ENCODE measurements at regions not wholly inside any gene's neighbourhood (a gene's known extent, or its start where the extent isn't known, plus 50 kb on each side); places are given as distances from the start of the nearest gene placed in this dataset.

DNA sequence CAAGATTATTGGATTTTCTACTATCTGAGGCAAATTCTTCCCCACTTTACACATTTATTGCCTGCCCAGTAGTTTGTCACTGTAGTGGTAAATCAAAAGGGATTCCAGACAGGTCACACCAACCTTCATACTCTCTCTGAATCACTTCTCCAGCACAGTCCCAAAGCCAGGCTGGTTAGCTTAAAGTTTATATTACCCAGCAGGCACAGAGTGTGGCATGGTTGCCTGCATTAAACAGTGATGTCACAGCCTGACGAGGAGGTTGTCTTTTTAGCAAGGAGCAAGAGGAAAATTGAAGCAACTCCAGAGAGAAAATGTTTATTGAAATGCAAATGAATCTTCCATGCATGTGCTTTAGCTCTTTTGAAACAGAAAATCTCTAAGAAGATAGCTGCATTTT, 375.5 kb upstream of the CELF2 start:
- TF ChIP-seq, protein P1, sequence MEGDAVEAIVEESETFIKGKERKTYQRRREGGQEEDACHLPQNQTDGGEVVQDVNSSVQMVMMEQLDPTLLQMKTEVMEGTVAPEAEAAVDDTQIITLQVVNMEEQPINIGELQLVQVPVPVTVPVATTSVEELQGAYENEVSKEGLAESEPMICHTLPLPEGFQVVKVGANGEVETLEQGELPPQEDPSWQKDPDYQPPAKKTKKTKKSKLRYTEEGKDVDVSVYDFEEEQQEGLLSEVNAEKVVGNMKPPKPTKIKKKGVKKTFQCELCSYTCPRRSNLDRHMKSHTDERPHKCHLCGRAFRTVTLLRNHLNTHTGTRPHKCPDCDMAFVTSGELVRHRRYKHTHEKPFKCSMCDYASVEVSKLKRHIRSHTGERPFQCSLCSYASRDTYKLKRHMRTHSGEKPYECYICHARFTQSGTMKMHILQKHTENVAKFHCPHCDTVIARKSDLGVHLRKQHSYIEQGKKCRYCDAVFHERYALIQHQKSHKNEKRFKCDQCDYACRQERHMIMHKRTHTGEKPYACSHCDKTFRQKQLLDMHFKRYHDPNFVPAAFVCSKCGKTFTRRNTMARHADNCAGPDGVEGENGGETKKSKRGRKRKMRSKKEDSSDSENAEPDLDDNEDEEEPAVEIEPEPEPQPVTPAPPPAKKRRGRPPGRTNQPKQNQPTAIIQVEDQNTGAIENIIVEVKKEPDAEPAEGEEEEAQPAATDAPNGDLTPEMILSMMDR (IDR thresholded peaks at IDR 0.05) = no peak
- TF ChIP-seq EZH2 (IDR thresholded peaks at IDR 0.05) (no peak), EZH2phosphoT487 (IDR thresholded peaks at IDR 0.05) (no peak)

All from neural progenitor cell (in vitro differentiated cells).